Activated T-cell treated with anti-CD3 and anti-CD28 coated beads for 1 hour (primary cell): ENCODE measurements at regions not wholly inside any gene's neighbourhood (a gene's known extent, or its start where the extent isn't known, plus 50 kb on each side); places are given as distances from the start of the nearest gene placed in this dataset.

Source experiments
- DNase-seq: peaks from one replicate; pipeline ENCODE4 v3.0.0-alpha.2; 2020; ENCODE audit warnings: low read depth

DNA sequence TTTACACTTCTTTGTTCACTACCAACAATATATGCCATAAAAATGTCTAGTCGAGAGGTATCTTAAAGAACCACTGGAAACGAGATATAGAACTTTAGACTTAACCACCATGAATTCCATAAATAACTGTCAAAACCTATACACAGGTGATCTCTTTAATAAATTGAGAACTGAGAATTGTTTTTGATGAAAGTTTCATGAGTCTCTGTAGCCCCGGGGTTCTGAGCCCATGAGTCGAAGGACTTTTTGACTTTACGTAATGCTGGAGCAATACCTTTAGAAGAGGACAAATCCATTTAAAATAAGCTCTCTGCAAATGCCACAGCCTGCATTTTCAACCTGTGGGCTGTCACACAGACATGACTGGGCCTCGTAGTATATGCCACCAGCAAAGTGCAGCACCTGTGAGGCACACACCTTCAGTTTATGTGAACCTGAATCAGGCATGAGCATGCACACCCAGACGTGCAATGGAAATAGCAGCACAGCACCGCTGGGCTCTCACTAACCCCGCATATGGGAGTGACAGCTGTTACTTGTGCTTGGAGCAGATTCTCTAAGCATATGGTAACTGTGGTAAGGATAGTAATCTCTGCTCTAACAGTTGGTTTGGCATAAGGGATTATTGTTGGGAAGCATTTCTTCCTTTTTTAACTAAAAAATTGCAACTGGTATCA, 383.2 kb downstream of the SOCS6 start:
- DNase-seq, result peak; percentile 14

DNA sequence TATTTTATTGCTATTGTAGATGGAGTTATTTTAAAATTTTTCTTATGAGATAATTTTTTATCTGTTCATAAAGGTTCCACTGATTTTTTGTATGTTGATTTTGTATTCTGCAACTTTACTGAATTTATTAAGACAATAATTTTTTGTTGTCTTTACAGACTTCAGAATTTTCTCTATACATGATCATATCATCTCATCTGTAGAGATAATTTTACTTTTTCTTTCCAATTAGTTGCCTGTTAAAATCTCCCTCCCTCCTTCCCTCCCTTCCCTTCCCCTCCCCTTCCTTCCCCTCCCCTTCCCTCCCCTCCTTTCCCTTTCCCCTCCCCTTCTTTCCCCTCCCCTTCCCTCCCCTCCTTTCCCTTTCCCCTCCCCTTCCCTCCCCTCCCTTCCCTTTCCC, 378.1 kb downstream of the SOCS6 start:
- DNase-seq, result no peak

DNA sequence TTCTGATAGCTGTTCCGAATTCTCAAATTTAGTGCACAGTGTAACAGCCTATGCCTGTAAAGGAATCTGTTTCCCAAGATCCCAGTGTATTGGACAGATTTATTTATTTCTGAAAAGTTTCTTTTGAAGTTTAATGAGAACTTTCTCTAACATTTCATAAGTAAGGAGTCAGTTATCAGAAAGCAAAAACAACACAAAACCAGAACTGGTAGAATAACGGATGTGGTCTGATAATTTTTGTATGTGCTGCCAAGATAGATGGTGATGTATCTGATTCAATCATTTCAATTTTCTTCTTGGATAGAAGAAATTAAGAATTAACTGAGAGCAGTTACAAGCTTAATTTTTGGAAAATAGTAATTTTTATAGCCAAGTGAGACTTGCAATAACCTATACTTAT, 374.3 kb downstream of the SOCS6 start:
- DNase-seq, result no peak

DNA sequence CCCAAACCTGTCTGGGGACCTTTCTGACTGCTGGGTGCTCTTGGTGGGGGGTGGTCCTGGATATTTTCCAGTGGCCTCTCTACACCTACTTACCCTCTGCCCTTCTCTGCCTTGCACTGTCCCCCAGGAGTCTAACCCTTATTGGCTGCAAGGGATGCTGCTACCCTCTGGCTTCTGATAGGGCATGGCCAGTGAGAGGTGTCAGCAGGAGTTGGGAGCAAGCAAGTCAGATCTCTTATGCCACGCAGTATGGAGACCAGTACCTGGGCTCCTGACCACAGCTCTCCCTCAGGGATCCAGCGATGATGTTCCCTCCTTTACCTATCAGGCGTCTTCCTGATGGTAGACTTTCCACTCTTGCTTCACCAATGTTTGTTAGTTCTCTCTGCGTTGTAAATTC, 373.7 kb downstream of the SOCS6 start:
- no peak for DNase-seq

DNA sequence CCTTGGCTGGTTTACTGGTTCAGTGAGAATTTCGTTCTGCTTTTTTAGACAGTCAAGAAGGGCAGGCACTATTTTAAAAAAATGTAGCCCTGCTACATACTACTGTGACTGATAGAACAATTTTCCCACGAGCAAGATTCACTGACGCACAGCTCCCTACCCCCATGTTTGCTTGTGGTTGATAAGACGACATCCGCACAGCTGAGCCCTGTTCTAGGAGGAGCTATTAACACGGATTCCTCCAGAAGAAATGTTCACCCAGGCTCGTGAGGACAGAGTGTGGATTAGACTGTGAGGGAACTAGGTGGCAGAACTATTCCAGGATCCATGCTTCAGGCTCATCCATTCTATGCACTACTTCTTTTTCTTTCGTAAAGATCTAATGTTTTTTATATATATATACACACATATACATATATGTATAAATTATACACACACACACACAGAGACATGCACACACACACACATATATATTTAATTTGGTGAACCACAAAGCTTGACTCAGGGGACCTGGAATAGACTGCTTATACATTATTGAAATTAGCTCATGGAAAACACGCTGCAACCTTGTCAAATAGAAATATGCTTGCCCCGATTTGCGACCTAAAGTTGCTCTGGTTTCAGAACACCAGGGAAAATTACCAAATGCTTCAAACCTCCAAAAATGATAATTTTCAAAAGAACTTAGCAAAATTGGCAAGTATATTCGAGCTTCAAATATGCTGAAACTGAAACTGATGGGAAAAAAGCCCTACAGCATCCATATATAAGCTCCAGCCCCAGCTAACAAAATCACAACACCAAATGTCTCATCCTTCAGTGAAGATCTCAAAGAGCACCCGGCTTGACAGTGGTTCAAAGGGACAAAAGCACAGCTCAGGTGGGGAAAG, 370.4 kb downstream of the SOCS6 start:
- peak; percentile 29 for DNase-seq

DNA sequence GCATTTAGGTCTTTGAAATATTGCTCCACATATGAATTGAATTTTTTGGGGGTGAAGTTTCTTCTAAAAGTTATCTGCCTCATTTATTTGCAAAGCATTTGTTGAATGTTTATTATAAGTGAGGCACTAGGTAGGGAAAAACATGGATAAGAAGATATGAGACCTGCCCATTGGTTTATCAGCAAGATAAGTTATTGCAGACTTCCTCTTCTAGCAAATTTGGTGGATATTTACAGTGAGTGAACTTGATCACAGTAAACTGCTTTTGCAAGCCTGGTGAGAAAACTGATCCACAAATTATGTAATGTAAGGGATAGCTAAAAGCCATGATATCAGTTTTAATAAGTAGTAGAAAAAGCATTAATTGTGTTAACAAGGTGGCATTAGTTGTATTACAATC, 364.8 kb downstream of the SOCS6 start:
- DNase-seq, result no peak

DNA sequence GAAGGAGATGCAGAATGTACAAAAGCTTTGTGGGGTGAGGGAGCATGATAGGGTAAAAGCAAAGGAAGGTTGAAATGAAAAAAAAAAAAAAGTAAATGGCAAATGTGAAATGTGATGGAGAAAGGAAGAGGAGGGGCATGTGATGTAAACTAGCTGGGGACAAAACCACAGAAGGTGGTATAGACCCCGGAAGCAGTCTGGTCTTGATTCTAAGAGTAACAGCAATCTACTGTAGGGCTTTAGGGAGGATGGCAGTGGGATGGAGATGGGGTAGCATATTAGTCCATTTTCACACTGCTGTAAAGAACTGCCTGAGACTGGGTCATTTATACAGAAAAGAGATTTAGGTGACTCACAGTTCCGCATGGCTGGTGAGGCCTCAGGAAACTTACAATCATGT, 362.0 kb downstream of the SOCS6 start:
- DNase-seq, result no peak

DNA sequence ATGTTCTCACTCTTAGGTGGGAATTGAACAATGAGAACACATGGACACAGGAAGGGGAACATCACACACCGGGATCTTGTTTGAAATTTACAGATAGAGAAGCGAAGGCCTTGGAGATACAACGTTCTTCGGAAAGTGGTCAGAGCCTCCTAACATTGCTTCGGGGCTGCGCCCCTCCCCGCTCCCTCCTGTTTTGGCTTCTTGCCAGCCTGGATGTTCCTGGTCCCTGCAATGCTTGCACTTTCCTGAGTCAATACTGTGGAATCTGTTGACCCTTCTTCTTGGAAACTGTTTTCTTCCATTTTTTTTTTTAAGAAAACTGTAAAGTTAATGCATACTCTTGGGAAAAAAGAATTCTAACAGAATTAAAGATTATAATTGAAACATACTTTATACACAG, 360.8 kb downstream of the SOCS6 start:
- no peak for DNase-seq

DNA sequence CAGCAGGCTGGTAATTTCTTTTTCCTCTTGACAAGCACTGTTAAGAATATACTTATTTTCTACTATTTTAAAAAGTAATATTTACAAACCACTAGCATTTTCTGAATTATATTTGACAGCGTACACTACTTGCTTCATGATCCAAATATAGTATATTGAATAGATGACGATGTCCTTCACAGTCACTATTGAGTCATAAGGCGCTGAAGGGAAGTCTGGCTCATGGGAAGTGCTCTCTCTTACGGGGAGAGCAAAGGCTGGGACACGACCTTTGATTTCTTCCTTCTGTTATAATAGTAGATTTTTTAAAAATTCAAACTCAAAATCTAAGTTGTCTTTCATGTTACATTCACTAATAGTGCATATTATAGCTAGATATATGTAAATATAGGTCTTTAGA, 357.1 kb downstream of the SOCS6 start:
- no peak for DNase-seq

DNA sequence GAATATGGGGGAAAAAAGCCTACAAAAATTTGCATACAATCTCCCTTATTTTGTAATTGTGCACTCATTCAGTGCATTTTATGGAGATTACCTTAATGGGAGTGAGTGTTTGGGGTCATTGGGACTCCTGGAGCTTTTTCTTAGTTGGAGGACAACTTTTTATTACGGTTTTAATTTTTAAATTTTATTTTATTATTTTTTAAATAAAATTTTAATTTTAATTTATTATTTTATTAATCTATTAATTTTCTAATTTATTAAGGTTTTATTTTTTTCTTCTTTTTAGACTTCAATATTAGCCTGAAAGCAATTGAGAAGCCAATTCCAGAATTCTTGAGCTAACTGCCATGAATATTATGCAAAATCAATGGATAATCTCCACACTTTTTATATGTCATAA, 355.0 kb downstream of the SOCS6 start:
- DNase-seq, result no peak

DNA sequence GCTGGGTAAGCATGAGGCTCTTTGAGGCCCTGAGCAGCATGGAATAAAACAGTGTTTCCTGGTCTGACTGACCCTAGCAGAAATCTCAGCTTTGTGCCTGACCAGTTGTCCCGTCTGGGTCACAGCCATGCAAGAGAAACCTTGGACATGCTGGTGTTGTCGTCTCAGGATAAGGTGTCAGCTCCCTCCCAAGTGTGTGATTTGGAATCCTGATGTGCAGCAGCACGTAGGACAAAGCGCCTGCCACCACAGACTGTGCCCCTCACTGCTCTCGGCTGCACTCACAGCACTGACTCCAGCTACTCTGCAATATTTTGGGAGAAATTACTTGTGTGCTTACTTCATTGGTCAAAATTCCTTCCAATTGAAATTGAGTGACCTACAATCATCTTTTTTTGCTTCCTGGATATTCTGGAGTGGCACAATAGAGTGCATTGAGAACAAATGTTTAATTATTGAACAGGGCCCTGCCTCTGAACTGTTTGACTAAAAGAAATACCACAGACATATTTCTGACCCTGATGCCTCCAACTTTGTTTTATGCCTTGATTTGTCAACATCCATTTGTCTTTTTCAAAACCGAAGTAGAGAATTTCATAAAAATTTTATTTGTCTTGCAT, 352.4 kb downstream of the SOCS6 start:
- no peak for DNase-seq

DNA sequence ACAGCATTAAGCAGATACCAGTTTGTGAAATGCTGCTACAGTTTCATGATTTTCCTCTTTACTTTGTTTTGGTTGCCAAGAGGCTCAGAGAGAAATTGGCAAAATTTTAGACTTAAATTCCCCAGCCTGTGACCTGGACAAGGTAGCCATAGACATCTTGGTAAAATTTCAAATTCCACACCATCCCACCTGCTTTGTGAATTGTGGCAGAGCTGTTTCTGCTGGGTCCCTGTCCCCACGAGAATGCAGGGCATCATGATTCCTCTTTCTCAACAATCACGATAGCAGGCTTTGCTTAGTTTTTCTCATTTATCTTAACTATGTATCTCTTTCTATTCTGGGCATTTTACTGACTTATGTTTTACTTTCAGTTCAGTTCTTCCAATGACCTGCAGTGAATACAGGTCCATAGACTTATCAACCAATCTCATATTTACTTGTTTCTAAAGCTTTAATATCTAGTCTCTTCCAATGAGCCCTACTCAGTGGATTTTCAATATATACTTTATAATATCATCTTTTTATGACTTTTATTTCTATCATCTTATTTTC, 351.6 kb downstream of the SOCS6 start:
- DNase-seq, result no peak

DNA sequence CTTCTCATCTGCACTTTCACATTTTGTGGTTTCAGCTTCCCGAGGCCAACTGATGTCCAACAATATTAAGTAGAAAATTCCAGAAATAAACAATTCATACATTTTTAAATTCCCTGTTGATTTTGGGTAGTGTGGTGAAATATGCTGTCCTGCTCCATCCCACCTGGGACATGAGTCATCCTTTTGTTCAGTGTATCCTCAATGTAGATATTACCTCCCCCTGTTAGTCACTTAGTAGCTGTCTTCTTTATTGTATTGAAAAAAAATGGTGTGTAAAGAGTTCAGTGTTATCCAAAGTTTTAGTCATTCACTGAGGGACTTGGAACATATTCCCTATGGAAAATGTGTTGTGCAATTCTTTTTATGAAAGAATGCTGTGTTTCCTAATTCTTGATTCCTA, 348.1 kb downstream of the SOCS6 start:
- DNase-seq, result no peak

DNA sequence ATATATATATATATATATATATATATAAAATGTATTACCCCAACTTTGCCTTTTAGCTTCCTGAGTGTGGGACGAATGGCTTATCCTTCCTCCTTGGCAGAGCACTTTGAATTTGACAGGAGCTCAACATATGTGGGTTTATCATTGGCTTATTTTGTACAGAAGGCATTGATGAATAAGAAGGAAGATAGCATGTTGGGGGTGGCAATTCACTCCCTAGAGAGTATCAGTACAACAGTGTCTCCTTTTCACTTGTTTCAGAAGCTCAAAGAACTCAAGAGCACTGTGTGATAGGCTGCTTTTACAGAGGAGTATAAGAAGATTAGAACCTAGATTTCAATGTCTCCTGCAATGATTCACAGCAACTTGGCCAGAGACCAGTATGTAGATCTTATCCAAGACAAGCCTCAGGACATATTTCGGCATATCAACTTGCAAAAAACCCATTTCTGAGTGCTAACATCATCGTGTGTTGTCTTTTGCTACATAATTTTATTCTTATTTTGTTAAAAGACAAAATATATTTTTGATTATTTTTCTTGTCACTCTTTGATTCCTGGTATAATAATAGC, 345.8 kb downstream of the SOCS6 start:
- no peak for DNase-seq

DNA sequence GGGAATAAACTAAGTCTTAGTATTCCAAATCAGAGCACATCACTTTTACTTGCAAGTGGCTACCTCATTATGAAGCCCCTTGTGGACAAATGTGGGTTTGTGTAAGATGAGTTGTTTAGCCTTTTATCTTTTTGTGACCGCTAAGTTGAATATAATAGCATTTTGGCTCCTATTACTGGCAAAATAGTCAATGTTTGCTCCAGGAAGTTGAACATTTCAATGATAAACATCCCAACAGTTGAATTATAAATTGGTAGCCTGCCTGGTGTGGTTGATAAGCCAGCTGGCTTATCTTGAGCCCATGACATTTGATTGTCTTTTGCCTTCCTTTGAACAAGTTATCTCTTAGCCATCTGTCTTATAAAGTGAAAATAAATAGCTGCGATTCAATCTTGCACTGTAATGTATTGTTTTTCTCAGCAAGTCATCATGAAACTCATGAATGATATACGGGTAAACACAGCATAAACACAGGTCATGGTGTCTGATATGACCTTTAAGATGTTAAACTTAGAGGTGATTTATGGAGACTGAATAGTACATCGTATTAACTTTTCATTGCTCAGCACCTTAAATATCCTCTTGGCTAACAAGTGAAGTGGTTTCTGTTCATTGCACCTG, 338.4 kb downstream of the SOCS6 start:
- DNase-seq, result no peak

DNA sequence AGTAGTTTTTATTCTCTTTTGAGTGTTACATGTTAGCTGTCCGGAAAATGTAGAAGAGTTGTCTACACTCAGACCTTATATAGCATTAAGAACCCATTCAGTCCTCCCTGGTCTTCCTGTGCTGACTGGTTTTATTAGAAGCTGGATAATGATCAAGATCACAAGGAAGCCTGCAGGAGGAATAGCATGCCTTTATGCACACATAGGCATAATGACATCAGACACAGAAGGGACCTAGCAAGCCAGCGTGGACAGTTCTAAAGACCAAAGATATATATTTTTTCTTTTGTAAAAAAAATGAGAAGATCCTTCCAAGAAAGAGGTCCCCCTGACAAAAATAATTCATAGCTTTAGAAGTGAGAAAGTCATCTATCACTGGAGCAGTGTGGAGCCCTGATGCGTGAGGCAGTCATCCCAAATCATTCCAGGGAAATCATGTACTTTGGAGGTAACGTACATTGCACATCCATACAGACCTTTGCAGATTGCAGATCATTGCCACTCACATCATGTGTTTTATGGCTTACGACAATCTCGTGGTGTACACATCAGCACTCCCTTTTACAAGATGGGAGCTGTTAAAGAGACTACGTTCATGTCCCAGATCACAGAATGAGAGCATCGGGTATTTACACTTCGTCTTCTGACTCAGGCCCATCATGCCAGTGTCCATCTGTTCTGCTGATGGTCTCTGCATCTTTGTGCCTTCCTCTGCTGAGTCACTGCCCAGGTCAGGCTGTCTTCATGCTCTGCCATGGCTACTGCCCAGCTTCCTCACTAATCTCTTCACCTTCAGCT, 334.0 kb downstream of the SOCS6 start:
- no peak for DNase-seq

DNA sequence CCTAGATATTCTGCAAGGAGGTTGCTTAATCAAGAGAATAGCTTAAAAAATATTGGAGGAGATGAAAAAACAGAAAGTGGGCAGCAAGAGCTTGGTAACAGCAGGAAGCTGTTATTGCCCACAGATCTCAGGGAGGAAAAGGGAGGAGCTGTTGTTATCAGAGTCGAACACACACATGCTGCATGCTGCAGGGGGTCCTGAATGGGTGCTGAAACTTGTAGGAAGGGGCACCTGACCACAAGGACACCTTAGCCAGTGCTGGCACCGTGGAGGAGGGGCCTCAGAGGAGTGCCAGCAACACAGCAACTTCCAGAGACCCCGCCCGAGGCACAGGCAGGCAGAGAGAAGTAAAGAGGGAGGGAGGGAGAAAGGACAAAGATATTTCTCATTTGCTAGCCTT, 332.9 kb downstream of the SOCS6 start:
- DNase-seq, result peak; percentile 6

DNA sequence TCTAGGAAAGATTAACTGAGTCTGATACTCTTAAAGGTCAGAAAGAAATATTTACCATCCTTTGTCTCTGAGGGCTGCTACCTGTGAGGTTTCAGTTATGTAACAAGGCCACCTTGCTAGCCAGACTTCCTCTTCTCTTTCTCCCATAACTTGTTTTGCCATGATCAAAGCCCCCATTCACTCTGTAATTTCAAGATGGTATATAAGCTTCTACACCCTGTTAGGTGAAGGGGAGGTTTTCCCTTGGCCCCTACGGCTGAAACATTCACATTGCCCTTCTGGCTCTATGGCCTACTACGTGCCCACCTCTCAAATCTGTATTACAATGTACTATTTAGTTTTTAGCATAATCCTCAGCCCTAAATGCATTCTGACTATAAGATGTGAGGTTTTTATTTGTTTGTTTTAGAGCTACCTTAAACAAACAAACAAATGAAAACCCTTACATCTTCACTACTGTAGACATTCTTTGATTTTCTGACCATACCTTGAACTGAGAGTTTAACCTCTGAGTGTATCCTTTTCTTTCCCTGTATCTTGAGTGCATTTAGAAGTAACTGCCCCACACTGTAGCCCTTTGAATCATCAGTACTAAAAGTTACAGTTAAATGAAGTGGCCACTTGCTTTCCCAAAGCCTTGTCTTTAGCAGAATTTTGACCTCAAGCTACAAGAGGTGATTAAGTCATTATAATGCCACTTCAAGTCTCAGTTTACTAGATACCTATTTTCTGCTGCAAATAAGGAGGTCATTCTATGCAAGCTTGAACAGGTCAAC, 332.2 kb downstream of the SOCS6 start:
- DNase-seq, result no peak

DNA sequence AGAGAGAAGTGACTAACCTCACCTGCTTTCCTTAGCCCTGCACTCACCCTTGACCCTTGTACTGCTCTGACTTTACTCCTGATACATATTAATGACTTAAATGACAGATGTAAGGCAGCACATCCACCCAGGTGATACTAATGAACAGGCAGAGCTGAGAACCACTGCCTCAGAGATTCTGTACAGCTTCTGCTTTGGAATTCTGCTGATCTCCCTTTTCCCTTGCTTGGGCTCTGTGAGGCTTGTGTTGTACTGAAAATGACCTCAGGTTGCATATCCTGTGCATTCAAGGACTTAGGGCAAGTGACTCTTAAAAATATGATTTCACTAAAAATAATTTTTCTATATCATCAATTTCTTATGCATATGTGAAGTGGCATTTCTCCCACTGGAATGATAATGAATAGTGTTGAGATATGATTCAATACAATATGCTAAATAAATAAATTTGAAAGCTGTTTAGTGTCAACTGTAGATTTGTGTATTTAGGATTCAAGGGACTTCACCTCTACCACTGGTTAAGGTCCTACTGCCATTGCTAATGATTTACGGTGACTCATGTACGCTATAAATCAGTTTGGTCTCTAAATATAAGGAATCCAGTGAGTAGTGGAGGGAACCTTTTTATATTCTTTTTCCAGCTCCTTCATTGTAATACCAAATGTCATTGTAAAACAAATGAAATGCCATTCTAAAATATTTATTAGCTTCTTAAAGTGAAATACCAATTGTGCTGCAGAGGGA, 328.3 kb downstream of the SOCS6 start:
- DNase-seq, result no peak
